ENCODE measurements at regions not wholly inside any gene's neighbourhood (a gene's known extent, or its start where the extent isn't known, plus 50 kb on each side); places are given as distances from the start of the nearest gene placed in this dataset.
"Not testable (repeated sequence)": the region's sequence is repeated elsewhere in the genome, so short reads cannot be mapped to it uniquely, and the experiment has no call there.

- no peak for DNase-seq (ENCODE audit: extremely low read depth, low read depth)
These were observed 949.5 kb upstream of the SOX9 start for GRCh38 chr17:71171270-71171669.

- no peak for DNase-seq (ENCODE audit: extremely low read depth, low read depth)
These were observed 946.8 kb upstream of the SOX9 start for GRCh38 chr17:71173991-71174390.

GRCh38 chr17:71176331-71176730, 944.5 kb upstream of the SOX9 start:
- DNase-seq (ENCODE audit: extremely low read depth, low read depth): no peak

GRCh38 chr17:71176928-71177443, 943.8 kb upstream of the SOX9 start:
- no peak for DNase-seq (ENCODE audit: extremely low read depth, low read depth)

DNA sequence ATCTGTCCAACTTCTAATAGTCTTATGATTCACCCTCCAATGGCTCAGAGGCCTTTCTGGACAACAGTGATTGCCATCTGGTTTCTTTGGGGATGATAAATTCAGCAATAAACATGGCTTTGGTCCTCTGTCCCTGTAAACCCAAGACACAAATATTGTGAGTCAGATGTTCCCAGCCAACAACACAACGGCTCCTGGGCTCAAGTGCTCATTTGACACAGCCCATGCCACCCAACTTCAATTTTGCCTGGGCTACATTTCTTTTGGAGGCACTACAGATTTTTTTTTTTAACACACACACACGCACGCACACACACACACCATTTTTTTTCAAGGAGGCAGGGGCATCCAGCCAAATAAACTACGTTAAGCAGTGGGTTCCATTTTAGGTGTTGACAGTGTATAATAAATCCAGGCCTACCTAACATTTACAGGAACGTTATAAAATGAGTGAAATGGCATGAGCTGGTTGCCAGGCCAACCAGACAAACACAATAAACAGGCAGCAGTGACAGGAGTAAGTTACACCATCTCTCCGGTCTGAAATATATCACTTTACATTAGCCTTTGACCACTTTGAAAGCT, 939.9 kb upstream of the SOX9 start:
- DNase-seq (ENCODE audit: extremely low read depth, low read depth): no peak

- no peak for DNase-seq (ENCODE audit: extremely low read depth, low read depth)
These were observed 937.7 kb upstream of the SOX9 start for GRCh38 chr17:71183066-71183660.

DNA sequence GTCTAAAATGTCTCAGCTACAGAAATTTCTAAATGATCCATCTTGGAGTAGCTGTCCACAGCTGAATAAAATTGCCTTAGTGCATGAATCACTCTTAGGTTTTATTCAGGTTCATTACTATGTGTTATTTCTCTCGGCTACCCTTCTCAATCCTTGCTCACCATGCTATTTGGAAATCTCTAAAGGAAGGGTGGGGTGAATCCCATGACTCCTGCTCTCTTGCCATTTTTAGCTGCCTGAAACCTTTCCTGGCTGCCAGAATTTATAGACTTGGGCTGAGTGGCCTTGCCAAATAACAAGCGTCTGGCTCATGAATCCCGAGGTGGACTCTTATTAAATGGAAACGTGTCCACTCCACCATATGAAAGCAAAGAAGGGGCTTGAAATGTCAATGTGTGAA, 936.1 kb upstream of the SOX9 start:
- DNase-seq (ENCODE audit: extremely low read depth, low read depth): no peak

- no peak for DNase-seq (ENCODE audit: extremely low read depth, low read depth)
These were observed 933.5 kb upstream of the SOX9 start for GRCh38 chr17:71187145-71187878.

GRCh38 chr17:71188811-71189492, 931.9 kb upstream of the SOX9 start:
- DNase-seq (ENCODE audit: extremely low read depth, low read depth): no peak

- no peak for DNase-seq (ENCODE audit: extremely low read depth, low read depth)
These were observed 931.4 kb upstream of the SOX9 start for GRCh38 chr17:71189493-71189831.

DNA sequence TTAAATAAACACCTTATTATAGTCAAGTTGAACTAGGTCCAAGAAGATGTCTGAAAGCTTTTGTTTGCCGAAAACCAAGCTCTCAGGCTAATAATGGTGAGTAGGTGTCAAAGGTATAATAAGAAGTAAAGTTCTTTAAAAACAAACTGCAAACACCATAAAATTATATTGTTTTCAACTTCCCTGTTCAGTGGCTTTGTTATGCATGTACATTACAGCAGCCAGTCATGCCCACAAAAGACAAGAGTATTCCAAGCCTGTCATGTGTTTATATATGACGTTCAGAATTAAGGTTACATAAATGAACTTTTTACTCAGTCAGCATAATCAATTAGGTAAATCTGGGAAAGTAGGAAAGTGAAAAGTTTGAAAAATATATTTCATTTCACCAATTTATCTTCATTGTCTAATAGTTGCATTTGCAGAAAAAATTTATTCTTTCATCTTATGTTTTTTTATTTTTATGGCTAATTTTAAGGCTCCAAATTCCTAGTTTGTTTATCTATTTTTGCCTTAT, 928.7 kb upstream of the SOX9 start:
- DNase-seq (ENCODE audit: extremely low read depth, low read depth): no peak

DNA sequence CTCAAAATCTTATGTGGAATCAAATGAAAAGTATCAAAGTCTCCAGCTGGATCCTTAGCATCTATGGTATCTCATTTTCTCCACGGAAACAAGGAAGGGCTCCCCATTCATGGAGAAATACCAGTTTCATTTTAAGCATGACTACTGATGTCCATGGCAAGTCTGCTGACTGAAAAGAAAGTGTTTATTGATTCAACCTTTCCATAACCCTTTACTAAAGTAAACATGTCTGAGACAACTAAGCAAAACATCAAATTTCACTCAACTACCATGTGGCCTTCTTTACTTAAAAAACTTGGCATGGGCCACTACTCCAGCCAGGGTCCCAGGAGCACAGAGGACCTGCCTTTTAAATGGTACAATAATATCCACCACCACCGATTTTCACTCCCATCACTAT, 928.0 kb upstream of the SOX9 start:
- DNase-seq (ENCODE audit: extremely low read depth, low read depth): no peak

GRCh38 chr17:71200597-71200996, 920.2 kb upstream of the SOX9 start:
- no peak for DNase-seq (ENCODE audit: extremely low read depth, low read depth)

DNA sequence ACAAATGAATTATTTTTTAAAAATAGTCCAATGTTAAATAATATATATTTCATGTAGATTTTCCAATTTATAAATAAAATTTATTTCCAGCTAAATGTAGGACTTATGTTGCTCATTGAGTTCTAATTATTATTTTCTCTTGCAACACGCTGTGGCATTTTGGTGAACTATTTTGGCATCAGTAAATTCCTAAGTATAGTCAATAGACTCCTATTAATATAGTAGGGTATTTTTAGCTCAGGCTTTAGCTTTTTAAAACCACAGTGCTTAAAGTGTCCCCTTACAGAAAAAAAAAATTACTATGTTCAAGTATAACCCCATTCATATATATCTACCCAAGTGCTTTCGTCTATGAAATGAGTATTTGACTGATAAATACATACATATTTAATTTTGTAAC, 919.2 kb upstream of the SOX9 start:
- no peak for DNase-seq (ENCODE audit: extremely low read depth, low read depth)

DNA sequence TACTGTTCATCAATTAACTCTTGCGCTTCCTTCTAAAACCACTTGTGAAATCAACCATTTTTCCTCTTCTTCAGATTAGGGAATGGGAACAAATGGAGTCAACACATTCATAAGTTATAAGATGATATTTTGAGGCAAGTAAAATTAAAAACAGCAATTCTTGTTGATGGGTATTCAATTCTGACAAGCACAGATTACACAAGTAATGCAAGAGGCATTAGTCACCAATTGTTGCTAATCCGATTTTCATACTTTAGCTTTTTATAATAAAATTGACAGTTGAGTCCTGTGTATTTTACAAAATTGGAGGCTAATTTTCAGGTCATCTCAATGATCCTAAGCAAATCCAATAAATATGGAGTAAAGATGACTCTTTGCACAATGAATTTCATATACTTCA, 918.4 kb upstream of the SOX9 start:
- DNase-seq (ENCODE audit: extremely low read depth, low read depth): no peak

DNA sequence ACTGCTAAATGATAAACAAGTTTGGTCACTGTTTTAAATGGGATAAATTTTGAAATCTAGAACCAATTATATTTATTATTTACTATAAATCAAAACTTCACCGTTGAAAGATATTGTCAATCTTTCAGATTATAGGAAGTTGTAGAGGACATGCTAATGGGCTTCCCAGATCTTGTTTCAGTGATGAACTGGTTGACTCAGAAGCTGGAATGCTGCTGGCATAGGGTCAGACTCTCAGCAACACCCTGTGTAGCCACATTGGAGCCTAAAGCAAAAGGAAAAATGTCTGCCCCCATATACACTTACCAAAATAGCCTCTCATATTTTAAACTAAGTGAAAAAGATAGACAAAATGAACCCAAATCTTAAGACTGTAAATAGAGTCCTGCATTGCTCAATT, 916.9 kb upstream of the SOX9 start:
- DNase-seq (ENCODE audit: extremely low read depth, low read depth): no peak

DNA sequence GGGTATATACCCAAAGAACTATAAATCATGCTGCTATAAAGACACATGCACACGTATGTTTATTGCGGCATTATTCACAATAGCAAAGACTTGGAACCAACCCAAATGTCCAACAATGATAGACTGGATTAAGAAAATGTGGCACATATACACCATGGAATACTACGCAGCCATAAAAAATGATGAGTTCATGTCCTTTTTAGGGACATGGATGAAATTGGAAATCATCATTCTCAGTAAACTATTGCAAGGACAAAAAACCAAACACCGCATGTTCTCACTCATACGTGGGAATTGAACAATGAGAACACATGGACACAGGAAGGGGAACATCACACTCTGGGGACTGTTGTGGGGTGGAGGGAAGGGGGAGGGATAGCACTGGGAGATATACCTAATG, 914.9 kb upstream of the SOX9 start:
- DNase-seq (ENCODE audit: extremely low read depth, low read depth): not testable (repeated sequence)

DNA sequence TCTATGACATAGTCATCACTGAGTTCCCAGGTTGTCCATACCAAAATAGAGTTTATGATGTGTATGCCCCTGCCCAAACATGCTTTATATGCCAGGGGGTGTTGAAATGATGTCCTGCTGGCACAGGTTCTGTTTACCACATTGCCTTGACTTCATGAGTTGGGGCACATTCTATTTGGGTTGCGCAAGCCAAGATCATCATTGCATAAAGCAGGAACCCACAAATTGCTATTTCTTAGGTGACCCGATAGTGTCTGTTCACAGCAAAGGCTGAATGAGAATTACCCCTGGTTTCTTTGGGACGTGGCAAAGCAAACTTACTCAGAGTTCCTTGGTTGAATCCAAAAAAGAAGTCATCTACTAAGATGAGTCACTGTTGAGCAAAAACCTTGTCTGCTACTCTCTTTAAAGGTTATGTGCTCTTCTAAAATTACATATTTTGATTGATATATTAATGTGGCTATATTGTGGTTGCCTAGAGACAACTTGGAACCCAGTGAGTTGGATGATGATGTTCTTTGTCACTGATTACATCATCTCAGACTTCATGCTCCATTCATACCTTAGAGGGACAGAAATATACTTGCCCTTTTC, 912.6 kb upstream of the SOX9 start:
- no peak for DNase-seq (ENCODE audit: extremely low read depth, low read depth)

GRCh38 chr17:71213936-71214335, 906.9 kb upstream of the SOX9 start:
- DNase-seq (ENCODE audit: extremely low read depth, low read depth): no peak

DNA sequence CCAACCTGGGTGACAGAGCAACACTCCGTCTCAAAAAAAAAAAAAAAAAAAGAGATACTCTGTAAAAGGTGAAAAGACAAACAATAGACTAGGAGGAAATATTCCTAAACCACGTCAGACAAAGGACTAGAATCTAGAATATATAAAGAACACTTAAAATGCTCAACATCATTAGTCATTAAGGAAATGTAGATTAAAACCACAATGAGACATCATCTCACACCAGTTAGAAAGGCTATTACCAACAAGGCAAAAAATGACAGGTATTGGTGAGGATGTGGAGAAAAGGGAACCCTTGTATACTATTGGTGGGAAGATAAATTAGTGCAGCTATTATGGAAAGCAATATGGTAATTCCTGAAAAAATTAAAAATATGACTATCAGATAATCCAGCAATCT, 903.1 kb upstream of the SOX9 start:
- DNase-seq (ENCODE audit: extremely low read depth, low read depth): no peak
